ENCODE measurements at regions not wholly inside any gene's neighbourhood (a gene's known extent, or its start where the extent isn't known, plus 50 kb on each side); places are given as distances from the start of the nearest gene placed in this dataset.

DNA sequence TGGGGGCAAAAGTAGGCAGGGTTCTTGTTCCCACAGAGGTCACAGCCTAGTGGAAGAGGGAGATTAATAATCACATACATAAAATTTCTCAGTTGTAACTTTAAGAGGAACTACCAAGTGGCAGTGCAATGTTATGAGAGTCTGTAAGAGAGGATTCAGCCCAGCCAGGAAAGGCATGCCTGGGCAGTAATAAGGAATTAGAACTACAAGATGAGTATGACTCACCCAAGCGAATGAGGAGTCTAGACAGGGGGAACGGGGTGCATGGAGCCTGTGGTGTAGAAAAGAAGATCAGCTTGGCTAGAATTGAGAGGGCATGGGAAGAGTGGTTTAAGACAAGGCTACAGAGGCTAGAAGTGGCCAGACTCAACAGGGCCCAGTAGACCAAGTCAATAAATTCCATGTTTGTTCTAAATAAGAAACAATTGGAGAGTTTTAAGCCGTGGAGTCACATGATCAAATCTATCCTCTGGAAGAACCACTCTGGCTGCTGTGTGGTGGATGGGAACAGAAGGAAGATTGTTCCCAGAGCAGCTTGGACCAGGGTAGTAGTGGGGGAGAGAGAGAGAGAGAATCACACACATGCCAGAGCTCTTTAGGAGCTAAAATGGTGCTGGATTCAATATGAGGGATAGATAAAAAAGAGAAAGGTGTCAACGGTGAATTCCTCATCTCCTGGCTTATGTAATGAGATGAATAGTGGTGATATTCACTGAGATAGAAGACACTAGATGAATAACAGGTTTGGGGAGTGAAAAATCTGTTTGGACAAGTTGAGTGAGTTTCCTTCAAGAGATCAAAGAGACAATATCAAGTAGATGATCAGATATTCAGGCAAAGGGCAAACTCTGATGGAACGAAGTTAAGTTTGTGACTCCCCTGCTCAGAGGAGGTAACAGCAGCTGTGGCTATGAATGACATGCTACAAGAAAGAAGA, 265.1 kb downstream of the FGFR2 start:
- DNase-seq (ENCODE audit: low spot score): peak; percentile 39

GRCh38 chr10:121335386-121335925, 262.8 kb downstream of the FGFR2 start:
- DNase-seq (ENCODE audit: low spot score): no peak

- DNase-seq (ENCODE audit: low spot score): peak; percentile 4
These were observed 260.8 kb downstream of the FGFR2 start for GRCh38 chr10:121337427-121337826.

DNA sequence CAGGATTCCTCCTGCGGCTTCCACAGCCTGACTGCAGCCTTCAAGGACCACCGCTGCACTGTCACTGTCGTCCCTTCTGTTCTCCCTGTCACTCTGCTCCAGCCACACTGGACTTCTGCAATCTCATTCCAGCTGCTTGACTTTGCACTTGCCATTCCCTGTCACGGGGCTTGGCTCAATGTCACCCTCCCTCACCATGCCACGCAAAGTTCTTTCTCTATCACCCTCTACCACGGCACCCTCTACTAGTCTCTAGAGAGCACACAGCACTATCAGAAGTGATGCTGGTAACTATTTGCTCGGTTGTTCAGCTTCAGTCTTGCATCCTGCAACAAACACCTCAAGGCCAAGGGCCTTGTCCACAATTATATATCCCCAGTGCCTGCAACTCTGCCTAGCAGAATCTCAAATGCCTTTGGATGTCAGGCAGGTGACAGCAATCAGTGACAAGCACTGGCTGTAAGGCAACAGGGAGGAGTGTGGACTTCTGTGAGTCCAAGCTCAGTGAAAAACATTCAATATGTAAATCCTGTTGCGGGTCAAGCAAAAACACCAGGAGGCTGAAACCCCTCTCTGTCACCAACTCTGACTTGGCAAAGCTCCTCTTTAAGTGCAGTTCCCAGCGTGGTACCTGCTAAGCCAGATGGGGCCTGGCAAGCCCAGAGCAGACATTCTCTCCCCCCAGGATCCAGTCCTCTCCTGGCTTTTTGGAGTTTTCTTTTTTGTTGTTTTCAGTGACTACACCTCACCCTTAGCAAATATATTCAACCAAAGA, 259.9 kb downstream of the FGFR2 start:
- DNase-seq (ENCODE audit: low spot score): no peak

DNA sequence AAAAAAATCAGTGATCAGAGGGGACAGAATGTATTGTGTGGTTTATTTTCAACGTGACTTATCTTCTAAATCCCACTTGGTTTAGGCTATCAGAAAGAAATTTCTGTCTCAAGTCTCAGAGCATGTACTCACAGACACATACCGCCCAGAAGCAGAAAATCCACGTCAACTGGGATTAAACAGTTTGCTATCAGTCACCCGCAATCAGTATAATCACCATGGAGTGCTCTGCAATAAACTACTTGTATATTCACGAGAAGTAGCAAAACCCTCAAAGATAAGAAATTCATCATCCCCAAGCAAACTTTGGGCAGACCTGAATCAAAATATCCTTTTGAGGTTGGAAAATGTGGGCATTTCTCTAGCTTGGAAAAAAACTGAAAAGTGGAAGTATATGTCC, 259.1 kb downstream of the FGFR2 start:
- DNase-seq (ENCODE audit: low spot score): no peak

DNA sequence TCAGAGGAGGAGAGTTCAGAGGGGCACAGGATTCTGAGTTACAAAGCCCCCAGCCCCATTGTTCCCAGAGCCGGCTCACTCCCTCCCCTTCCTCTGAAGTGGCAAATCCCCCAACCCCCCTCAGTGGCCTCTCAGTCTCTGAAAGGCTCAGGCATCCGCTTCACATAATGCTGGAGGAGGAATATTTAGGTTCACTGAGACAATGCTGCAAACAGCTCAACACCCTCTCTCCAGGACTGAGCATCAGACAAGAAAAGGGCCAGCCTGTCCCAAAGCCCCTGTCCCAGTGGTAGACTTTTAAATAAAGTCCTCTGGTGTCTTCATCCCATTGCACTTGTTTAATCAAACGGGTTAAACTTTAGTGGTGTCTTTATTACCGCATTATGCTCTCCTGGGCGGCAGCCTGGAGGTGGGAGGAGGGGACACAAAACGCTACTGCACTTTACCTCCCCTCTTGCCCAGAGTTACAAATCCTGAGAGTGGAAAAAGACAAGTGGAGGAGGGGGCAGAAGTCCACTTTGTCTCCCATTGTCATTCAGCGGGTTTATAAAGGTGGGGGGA, 257.9 kb downstream of the FGFR2 start:
- DNase-seq (ENCODE audit: low spot score): no peak

GRCh38 chr10:121351540-121351939, 246.7 kb downstream of the FGFR2 start:
- no peak for DNase-seq (ENCODE audit: low spot score)

- no peak for DNase-seq (ENCODE audit: low spot score)
These were observed 245.9 kb downstream of the FGFR2 start for GRCh38 chr10:121352231-121352855.

DNA sequence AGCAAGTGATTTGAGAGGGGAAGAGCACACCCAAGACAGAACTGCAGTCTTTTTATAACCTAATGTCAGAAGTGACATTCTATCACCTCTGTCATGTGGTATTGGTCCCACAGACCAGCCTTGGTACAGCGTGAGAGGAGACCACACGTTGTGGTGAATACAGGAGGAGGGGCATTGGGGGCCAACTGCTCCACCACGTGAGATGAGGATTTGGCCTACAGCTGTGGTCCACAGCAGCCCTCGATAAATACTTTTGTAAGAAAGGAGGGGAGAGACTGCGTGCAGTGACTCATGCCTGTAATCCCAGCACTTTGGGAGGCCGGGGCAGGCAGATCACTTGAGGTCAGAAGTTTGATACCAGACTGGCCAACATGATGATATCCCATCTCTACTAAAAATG, 243.1 kb downstream of the FGFR2 start:
- no peak for DNase-seq (ENCODE audit: low spot score)

GRCh38 chr10:121356183-121356582, 242.1 kb downstream of the FGFR2 start:
- no peak for DNase-seq (ENCODE audit: low spot score)

- DNase-seq (ENCODE audit: low spot score): no peak
These were observed 240.8 kb downstream of the FGFR2 start for GRCh38 chr10:121357401-121357800.

DNA sequence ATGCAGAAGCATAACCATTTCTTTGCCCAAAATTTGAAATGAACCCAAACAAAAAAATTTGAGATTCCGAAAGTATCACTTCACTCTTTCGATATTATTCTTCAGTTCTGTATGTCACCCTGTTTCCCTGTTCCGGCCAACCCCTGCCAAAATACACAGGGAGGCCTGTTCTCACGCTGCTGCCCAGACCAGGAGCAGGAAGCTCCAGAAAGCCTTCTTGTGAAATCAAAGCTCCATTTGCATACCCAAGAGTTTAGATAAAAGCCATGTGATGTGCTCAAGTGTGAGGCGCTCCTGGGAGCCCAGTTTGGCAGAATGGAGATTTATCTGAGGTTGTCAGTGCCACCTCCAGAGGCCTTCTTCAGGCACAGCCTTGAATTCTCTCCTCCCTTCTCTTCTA, 236.2 kb downstream of the FGFR2 start:
- DNase-seq (ENCODE audit: low spot score): no peak

DNA sequence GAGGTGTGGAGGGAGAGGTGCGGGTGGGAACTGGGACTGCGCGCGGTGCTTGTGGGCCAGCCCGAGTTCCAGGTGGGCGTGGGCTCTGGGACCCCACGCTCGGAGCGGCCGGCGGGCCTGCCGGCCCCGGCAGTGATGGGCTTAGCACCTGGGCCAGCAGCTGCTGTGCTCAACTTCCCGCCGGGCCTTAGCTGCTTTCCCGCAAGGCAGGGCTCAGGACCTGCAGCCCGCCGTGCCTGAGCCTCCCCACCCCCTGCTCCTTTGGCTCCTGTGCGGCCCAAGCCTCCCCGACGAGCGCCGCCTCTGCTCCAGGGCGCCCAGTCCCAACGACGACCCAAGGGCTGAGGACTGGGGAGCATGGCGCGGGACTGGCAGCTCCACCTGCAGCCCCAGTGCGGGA, 232.7 kb downstream of the FGFR2 start:
- no peak for DNase-seq (ENCODE audit: low spot score)

GRCh38 chr10:121368347-121369025, 229.8 kb downstream of the FGFR2 start:
- peak; percentile 71 for DNase-seq (ENCODE audit: low spot score)

DNA sequence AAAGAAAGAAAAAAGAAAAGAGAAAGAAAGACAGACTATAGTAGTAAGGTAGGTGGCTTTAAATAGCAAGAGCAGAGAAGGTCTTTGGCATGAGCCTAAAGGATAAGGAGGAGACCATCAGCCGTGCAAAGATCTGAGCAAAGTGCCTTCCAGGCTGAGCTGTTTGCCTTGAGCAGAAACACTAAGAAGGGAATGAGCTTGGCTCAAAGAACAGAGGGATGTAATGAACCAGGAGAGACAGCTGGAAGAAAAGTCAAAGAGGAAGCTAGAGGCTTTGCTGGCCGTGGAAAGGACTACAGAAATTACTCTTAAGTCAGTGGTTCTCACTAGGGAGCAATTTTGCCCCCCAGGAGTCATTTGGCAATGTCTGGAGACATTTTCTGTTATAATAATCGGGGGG, 228.6 kb downstream of the FGFR2 start:
- no peak for DNase-seq (ENCODE audit: low spot score)

DNA sequence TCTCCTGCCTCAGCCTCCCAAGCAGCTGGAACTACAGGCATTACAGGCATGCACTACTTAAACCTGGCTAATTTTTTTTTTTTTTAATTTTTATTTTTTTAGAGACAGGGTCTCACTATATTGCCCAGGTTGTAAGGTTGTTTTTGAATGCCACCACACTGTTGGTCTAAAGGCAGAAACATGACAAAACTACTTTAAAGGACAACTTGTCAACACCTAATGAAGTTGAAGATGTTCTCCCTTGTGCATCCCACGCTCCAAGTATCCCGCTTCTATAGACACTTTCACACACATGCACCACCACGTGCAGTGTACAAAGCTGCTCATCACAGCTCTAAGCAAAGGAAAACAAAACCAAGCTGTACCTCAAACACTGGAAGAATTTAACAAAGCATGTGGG, 226.4 kb downstream of the FGFR2 start:
- no peak for DNase-seq (ENCODE audit: low spot score)

GRCh38 chr10:121373411-121373810, 224.8 kb downstream of the FGFR2 start:
- no peak for DNase-seq (ENCODE audit: low spot score)

GRCh38 chr10:121374121-121374520, 224.1 kb downstream of the FGFR2 start:
- no peak for DNase-seq (ENCODE audit: low spot score)

GRCh38 chr10:121375172-121375571, 223.1 kb downstream of the FGFR2 start:
- no peak for DNase-seq (ENCODE audit: low spot score)

DNA sequence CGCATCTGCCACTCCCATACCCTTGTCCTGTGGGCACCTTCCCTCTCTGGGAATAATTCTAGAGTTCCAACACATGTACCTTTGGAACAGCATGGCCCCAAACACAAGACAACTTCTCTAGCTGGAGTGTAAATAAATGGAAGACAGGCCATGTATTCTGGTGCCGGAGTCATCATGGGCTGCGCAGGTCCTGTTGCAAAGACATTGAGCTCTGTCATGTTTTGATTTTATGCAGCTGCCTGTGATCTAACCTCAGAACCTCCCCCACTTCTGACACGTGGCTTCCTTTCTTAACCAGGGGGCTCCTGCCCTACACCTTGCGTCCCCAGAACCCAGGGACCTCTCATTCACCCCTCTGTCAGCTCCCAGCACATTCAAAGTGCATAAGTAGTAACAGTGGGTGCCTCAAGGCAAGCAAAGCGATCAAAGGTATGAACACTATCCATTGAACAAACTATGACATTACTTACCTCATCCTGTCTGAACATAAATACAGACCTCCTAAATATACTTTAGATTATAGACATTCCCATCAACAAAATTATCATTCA, 219.9 kb downstream of the FGFR2 start:
- DNase-seq (ENCODE audit: low spot score): no peak

GRCh38 chr10:121379013-121379412, 219.2 kb downstream of the FGFR2 start:
- no peak for DNase-seq (ENCODE audit: low spot score)
